ENCODE measurements at regions not wholly inside any gene's neighbourhood (a gene's known extent, or its start where the extent isn't known, plus 50 kb on each side); places are given as distances from the start of the nearest gene placed in this dataset.

- TF ChIP-seq ZNF462 (CRISPR knock-in tag; IDR thresholded peaks at IDR 0.05) (no peak), POLR2AphosphoS5 (IDR thresholded peaks at IDR 0.05; ENCODE audit: low read depth) (no peak), STAT1 (IDR thresholded peaks at IDR 0.05; ENCODE audit: unreplicated experiment) (no peak)
Observed at GRCh38 chr6:169320013-169320412, 66.4 kb upstream of the THBS2 start (continued).

- no peak for ATAC-seq
- Mint-ChIP-seq H3K4me3 (no peak overlapping the region), H3K27ac (no peak overlapping the region)
- TF ChIP-seq CREB1 (CRISPR knock-in tag; IDR thresholded peaks at IDR 0.05; ENCODE audit: low read depth) (no peak), EZH2phosphoT487 (IDR thresholded peaks at IDR 0.05; ENCODE audit: unreplicated experiment) (no peak), ETS1 (IDR thresholded peaks at IDR 0.05) (no peak), STAT1 (IDR thresholded peaks at IDR 0.05; ENCODE audit: unreplicated experiment) (no peak), ZNF114 (CRISPR knock-in tag; IDR thresholded peaks at IDR 0.05) (no peak), POLR2AphosphoS5 (IDR thresholded peaks at IDR 0.05; ENCODE audit: low read depth) (no peak), EZH2 (IDR thresholded peaks at IDR 0.05; ENCODE audit: low read depth, unreplicated experiment) (no peak), ZNF462 (CRISPR knock-in tag; IDR thresholded peaks at IDR 0.05) (no peak)
Observed at GRCh38 chr6:169317441-169318202, 64.0 kb upstream of the THBS2 start.

More at GRCh38 chr6:169317441-169318202, 64.0 kb upstream of the THBS2 start:
- no peak for DNase-seq (ENCODE audit: low spot score)
- Histone ChIP-seq H3K4me3 (no peak overlapping the region), H4K20me1 (replicated peaks; ENCODE audit: insufficient read depth) (no peaks in the 10 kb centered on the region), H3K27me3 (ENCODE audit: insufficient read depth) (no peaks in the 10 kb centered on the region), H3K4me1 (ENCODE audit: insufficient read depth) (no peaks in the 10 kb centered on the region), H3K36me3 (ENCODE audit: insufficient read depth) (no peaks in the 10 kb centered on the region), H3K4me2 (no peak overlapping the region), H3F3A (replicated peaks; ENCODE audit: low read depth) (no peaks in the 10 kb centered on the region), H3K9me2 (ENCODE audit: insufficient read depth) (no peaks in the 10 kb centered on the region), H2AFZ (no peak overlapping the region), H3K27ac (ENCODE audit: low read depth) (no peak overlapping the region), H3K79me2 (replicated peaks; ENCODE audit: insufficient read depth) (no peaks in the 10 kb centered on the region)
- H3K36me3 Mint-ChIP-seq (ENCODE audit: low read depth): no peaks in the 10 kb centered on the region
- H3K9me3 Mint-ChIP-seq: no peaks in the 10 kb centered on the region
- H3K27me3 Mint-ChIP-seq (ENCODE audit: insufficient read depth, low read depth, poor library complexity): no peaks in the 10 kb centered on the region
- no peaks in the 10 kb centered on the region for H3K4me1 Mint-ChIP-seq

Data from GM23338 (cell line).